HG03520 (cell line): ENCODE measurements at regions not wholly inside any gene's neighbourhood (a gene's known extent, or its start where the extent isn't known, plus 50 kb on each side); places are given as distances from the start of the nearest gene placed in this dataset.

Source experiments
- ATAC-seq: cut with Tn5 transposase; IDR thresholded peaks from one replicate; pipeline ENCODE4 v1.9.1; 2021; ENCODE audit warnings: mild to moderate bottlenecking, moderate library complexity; ENCODE audit not compliant: unreplicated experiment

- no peak for ATAC-seq
Measured at GRCh38 chr5:52392321-52392720, 395.4 kb upstream of the ITGA1 start.

- ATAC-seq: no peak
Measured at GRCh38 chr5:52409835-52410234, 377.9 kb upstream of the ITGA1 start.

GRCh38 chr5:52419357-52419756 is 368.4 kb upstream of the ITGA1 start:
- no peak for ATAC-seq

GRCh38 chr5:52427615-52428014 is 360.1 kb upstream of the ITGA1 start:
- no peak for ATAC-seq

GRCh38 chr5:52428977-52429489 is 358.7 kb upstream of the ITGA1 start:
- no peak for ATAC-seq

- ATAC-seq: no peak
Measured at GRCh38 chr5:52441768-52442167, 345.9 kb upstream of the ITGA1 start.

- ATAC-seq: no peak
Measured at GRCh38 chr5:52443187-52443586, 344.5 kb upstream of the ITGA1 start.

- ATAC-seq: no peak
Measured at GRCh38 chr5:52448111-52448510, 339.6 kb upstream of the ITGA1 start.

GRCh38 chr5:52449516-52449915 is 338.2 kb upstream of the ITGA1 start:
- ATAC-seq: no peak

- no peak for ATAC-seq
Measured at GRCh38 chr5:52452098-52452497, 335.6 kb upstream of the ITGA1 start.

- no peak for ATAC-seq
Measured at GRCh38 chr5:52453176-52453575, 334.5 kb upstream of the ITGA1 start.

- ATAC-seq: no peak
Measured at GRCh38 chr5:52455920-52456319, 331.8 kb upstream of the ITGA1 start.

GRCh38 chr5:52457810-52458209 is 329.9 kb upstream of the ITGA1 start:
- ATAC-seq: no peak

GRCh38 chr5:52466113-52466512 is 321.6 kb upstream of the ITGA1 start:
- ATAC-seq: no peak

GRCh38 chr5:52466749-52467520 is 320.8 kb upstream of the ITGA1 start:
- ATAC-seq: no peak

- no peak for ATAC-seq
Measured at GRCh38 chr5:52468976-52469375, 318.7 kb upstream of the ITGA1 start.

GRCh38 chr5:52469420-52469819 is 318.3 kb upstream of the ITGA1 start:
- no peak for ATAC-seq

- ATAC-seq: no peak
Measured at GRCh38 chr5:52469835-52470234, 317.9 kb upstream of the ITGA1 start.

GRCh38 chr5:52476346-52476745 is 311.4 kb upstream of the ITGA1 start:
- no peak for ATAC-seq

GRCh38 chr5:52481201-52481600 is 306.5 kb upstream of the ITGA1 start:
- no peak for ATAC-seq

GRCh38 chr5:52481851-52482250 is 305.9 kb upstream of the ITGA1 start:
- no peak for ATAC-seq

- no peak for ATAC-seq
Measured at GRCh38 chr5:52491071-52491787, 296.5 kb upstream of the ITGA1 start.
